ENCODE measurements at regions not wholly inside any gene's neighbourhood (a gene's known extent, or its start where the extent isn't known, plus 50 kb on each side); places are given as distances from the start of the nearest gene placed in this dataset.

DNA sequence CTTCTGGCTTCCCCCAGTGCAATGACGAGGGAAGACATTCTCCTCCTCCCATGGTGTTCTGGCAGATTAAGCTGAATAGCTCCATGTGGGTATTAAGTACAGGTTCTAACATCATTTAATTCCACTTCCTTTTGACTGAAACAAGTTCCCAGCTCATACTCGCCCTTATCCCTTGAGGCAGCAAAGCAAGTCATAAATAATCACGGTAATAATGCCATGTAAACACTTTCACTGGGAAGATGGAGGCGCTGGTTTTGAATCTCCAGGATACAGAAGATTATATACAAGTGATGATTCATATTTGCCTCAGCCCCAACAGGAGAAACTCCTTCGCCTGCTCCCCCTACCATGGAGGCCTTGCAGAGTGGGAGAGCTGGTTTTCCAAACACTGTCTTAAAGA lies 141.3 kb downstream of the PXDC1 start:
- TF ChIP-seq RAD21 (IDR thresholded peaks at IDR 0.05; ENCODE audit: low read length): no peak
- no peak for TF ChIP-seq POLR2A (IDR thresholded peaks at IDR 0.05; ENCODE audit: low read depth, low read length)
